K562 (cell line): ENCODE measurements at regions not wholly inside any gene's neighbourhood (a gene's known extent, or its start where the extent isn't known, plus 50 kb on each side); places are given as distances from the start of the nearest gene placed in this dataset.

Experiments
- ATAC-seq: fragments of 200-7000 bp; cut with Tn5 transposase; 3 replicates; pipeline ENCODE4 v1.9.1; 2020; ENCODE audit warnings: moderate library complexity
- BruUV-seq: library from RNA; stranded (reverse); fragments of 400-500 nt; replicated peaks from 2 replicates; lab custom pipeline; 2021; lab: Mats Ljungman, UMichigan
- CTCF ChIA-PET: fragments of 300-600 bp; formaldehyde crosslinking; extraction: SDS; loops from one replicate; lab custom pipeline; 2021; ENCODE audit warnings: low intra/inter-chr PET ratio; lab: Yijun Ruan, JAX
- POLR2A ChIA-PET: fragments of 300-600, 350-650 bp; sonication (Branson Sonifier 250); formaldehyde crosslinking; extraction: SDS; loops from one replicate; lab custom pipeline; 2021; ENCODE audit warnings: antibody characterized with exemption, inconsistent platforms; lab: Yijun Ruan, JAX
- DNase-seq, 4 experiments: peaks; one replicate each; pipeline versions ENCODE4 v3.0.0 to v3.0.0-alpha.2; 2011 to 2018; ENCODE audit warnings: low spot score in 3 of 4, mixed read lengths in 3 of 4; ENCODE audit errors: extremely low read depth in 1 of 4
- FAIRE-seq: peaks from 2 replicates; lab custom pipeline; 2011; peaks lifted over from hg19 to GRCh38; lab: Jason Lieb, UNC
- H2AFZ ChIP-seq: 2 replicates; pipeline ENCODE4 v1.6.0; 2011; ENCODE audit warnings: low read depth, low read length, control low read depth, inconsistent platforms
- H3K27ac ChIP-seq: fragments of 200-600 bp; 3 replicates; pipeline ENCODE4 v1.8.0; 2011; ENCODE audit warnings: low read depth, mild to moderate bottlenecking, control low read depth, inconsistent platforms, low read length, moderate library complexity, mixed read lengths; ENCODE audit errors: extremely low read depth
- H3K27me3 ChIP-seq, 2 experiments: fragments of 300-600 bp in 1 of 2; 2 replicates in 1 of 2; 3 replicates in 1 of 2; pipeline versions ENCODE4 v1.6.0 to v1.8.0; 2011; ENCODE audit warnings: inconsistent platforms in 2 of 2, low read length in 2 of 2, mild to moderate bottlenecking in 1 of 2, mixed read lengths in 1 of 2, moderate library complexity in 1 of 2; ENCODE audit not compliant: control insufficient read depth in 2 of 2, insufficient read depth in 2 of 2
- H3K36me3 ChIP-seq: fragments of 300-600 bp; 3 replicates; pipeline ENCODE4 v1.8.0; 2011; ENCODE audit warnings: mild to moderate bottlenecking, low read length, inconsistent platforms; ENCODE audit not compliant: control insufficient read depth, insufficient read depth
- H3K4me1 ChIP-seq, 2 experiments: fragments of 200-600 bp in 1 of 2; replicated peaks in 1 of 2; 2 replicates in 1 of 2; 3 replicates in 1 of 2; pipeline versions ENCODE4 v1.5.1 to v1.8.0; 2011; ENCODE audit warnings: inconsistent platforms in 2 of 2, low read length in 2 of 2, mild to moderate bottlenecking in 1 of 2, mixed read lengths in 1 of 2, moderate library complexity in 1 of 2; ENCODE audit not compliant: control insufficient read depth in 2 of 2, insufficient read depth in 2 of 2
- H3K4me2 ChIP-seq: 2 replicates; pipeline ENCODE4 v1.6.1; 2011; ENCODE audit warnings: low read length, control low read depth, inconsistent platforms, mixed read lengths; ENCODE audit not compliant: insufficient read depth
- H3K4me3 ChIP-seq: fragments of 200-600 bp; sonication (generic), shearing (Covaris generic); 2 replicates; pipeline ENCODE4 v1.5.1; 2016; ENCODE audit warnings: control low read depth, inconsistent platforms
- H3K79me2 ChIP-seq: fragments of 200-600 bp; 3 replicates; pipeline ENCODE4 v1.8.0; 2011; ENCODE audit warnings: low read length, inconsistent platforms; ENCODE audit not compliant: control insufficient read depth, insufficient read depth
- H3K9ac ChIP-seq, 2 experiments: 2 replicates each; pipeline versions ENCODE4 v1.6.0 to v1.6.1; 2011; ENCODE audit warnings: low read depth in 2 of 2, low read length in 2 of 2, control low read depth in 1 of 2, inconsistent platforms in 1 of 2, mild to moderate bottlenecking in 1 of 2, mixed read lengths in 1 of 2; ENCODE audit not compliant: insufficient read depth in 1 of 2
- H3K9me1 ChIP-seq: one replicate; pipeline ENCODE4 v1.6.0; 2011; ENCODE audit warnings: inconsistent platforms, mild to moderate bottlenecking, low read length, moderate library complexity; ENCODE audit not compliant: control insufficient read depth, insufficient read depth
- H3K9me3 ChIP-seq: replicated peaks from 2 replicates; pipeline ENCODE4 v1.5.1; 2011; ENCODE audit warnings: low read depth, low read length, inconsistent platforms; ENCODE audit not compliant: control insufficient read depth, insufficient read depth
- H4K20me1 ChIP-seq: replicated peaks from 2 replicates; pipeline ENCODE4 v1.6.1; 2011; ENCODE audit warnings: low read length, inconsistent platforms, mixed read lengths; ENCODE audit not compliant: control insufficient read depth, insufficient read depth
- ARHGAP35 ChIP-seq: fragments of 450-650 bp; IDR thresholded peaks from 2 replicates; pipeline ENCODE4 v1.6.1; 2018; ENCODE audit not compliant: partially characterized antibody
- ATF2 ChIP-seq: sonication (generic); formaldehyde crosslinking; IDR thresholded peaks from 2 replicates; pipeline ENCODE4 v1.8.1; 2022; ENCODE audit warnings: missing genetic modification reagents
- ELK1 ChIP-seq: sonication (generic); formaldehyde crosslinking; IDR thresholded peaks from 2 replicates; pipeline ENCODE4 v1.8.1; 2022; ENCODE audit warnings: missing genetic modification reagents
- FIP1L1 ChIP-seq: fragments of 200-400 bp; formaldehyde crosslinking; IDR thresholded peaks from 2 replicates; pipeline ENCODE4 v1.6.1; 2018; ENCODE audit warnings: mild to moderate bottlenecking, low read depth, low read length; ENCODE audit not compliant: poor library complexity, severe bottlenecking
- FOXK1 ChIP-seq: sonication (generic); formaldehyde crosslinking; IDR thresholded peaks from 2 replicates; pipeline ENCODE4 v1.8.0; 2022; ENCODE audit warnings: missing genetic modification reagents, mild to moderate bottlenecking, borderline replicate concordance
- ID3 ChIP-seq, 2 experiments: fragments of 250-450 bp in 1 of 2; fragments of 450-650 bp in 1 of 2; sonication (Bioruptor Pico) in 1 of 2; IDR thresholded peaks; 2 replicates each; pipeline versions ENCODE4 v1.6.1 to v1.8.0; 2016 to 2021; ENCODE audit warnings: mild to moderate bottlenecking in 2 of 2, moderate library complexity in 2 of 2, missing compliant biosample characterization in 1 of 2, missing genetic modification characterization in 1 of 2
- NKRF ChIP-seq: fragments of 450-650 bp; IDR thresholded peaks from 2 replicates; pipeline ENCODE4 v1.6.1; 2016; ENCODE audit warnings: borderline replicate concordance
- PCBP2 ChIP-seq: fragments of 200-400 bp; formaldehyde crosslinking; IDR thresholded peaks from 2 replicates; pipeline ENCODE4 v1.6.1; 2018; ENCODE audit warnings: low read length, low read depth, mild to moderate bottlenecking, moderate library complexity; ENCODE audit not compliant: poor library complexity, severe bottlenecking
- THRB ChIP-seq: fragments of 450-650 bp; formaldehyde crosslinking; conservative IDR thresholded peaks from 2 replicates; pipeline ENCODE4 v1.4.0; 2022; ENCODE audit warnings: mild to moderate bottlenecking, missing genetic modification characterization
- ZFP30 ChIP-seq: fragments of 250-450 bp; sonication (Bioruptor Pico); IDR thresholded peaks from 2 replicates; pipeline ENCODE4 v1.8.0; 2022; ENCODE audit warnings: moderate library complexity, mild to moderate bottlenecking, inconsistent platforms, borderline replicate concordance
- ZFP36 ChIP-seq: fragments of 150-350 bp; IDR thresholded peaks from 2 replicates; pipeline ENCODE4 v1.6.1; 2018; ENCODE audit warnings: low read length, low read depth; ENCODE audit not compliant: partially characterized antibody
- ZNF224 ChIP-seq: sonication (generic); formaldehyde crosslinking; IDR thresholded peaks from 2 replicates; pipeline ENCODE4 v1.8.0; 2022; ENCODE audit warnings: mild to moderate bottlenecking, missing genetic modification reagents
- ZNF436 ChIP-seq: fragments of 250-450, 450-650 bp; sonication (Bioruptor Pico); formaldehyde crosslinking; IDR thresholded peaks from 2 replicates; pipeline ENCODE4 v1.7.0; 2020; ENCODE audit warnings: mild to moderate bottlenecking
- WGBS: fragments of 100-300 bp; shearing (Covaris generic); methylation state at CpG from one replicate; pipeline ENCODE4 v1.1.6; 2016; ENCODE audit warnings: low coverage, mixed read lengths; ENCODE audit not compliant: insufficient coverage; ENCODE audit errors: missing lambda C conversion rate; 5-methylcytosine and 5-hydroxymethylcytosine counted together
- in situ Hi-C: fragments of 300-500 bp; cut with MboI; formaldehyde crosslinking; loops from 4 replicates; pipeline ENCODE4 v1.15.0; 2018; ENCODE audit warnings: inconsistent platforms, mixed read lengths
- intact Hi-C: fragments of 100-400 bp; cut with micrococcal nuclease; formaldehyde crosslinking; loops from 2 replicates; pipeline ENCODE4 v1.14.2; 2022

GRCh38 chr20:51961964-51962761 is 159.8 kb upstream of the SALL4 start:
- ChIA-PET CTCF (no interaction called here), POLR2A (no interaction called here)
- TF ChIP-seq ZNF224 (CRISPR knock-in tag): no peak
- TF ChIP-seq THRB (CRISPR knock-in tag): no peak
- TF ChIP-seq ZFP30 (CRISPR knock-in tag): no peak
- TF ChIP-seq ARHGAP35: no peak
- no peak for TF ChIP-seq FIP1L1
- no peak for TF ChIP-seq ID3 (CRISPR knock-in tag; IDR thresholded peaks at IDR 0.05)
- TF ChIP-seq ID3 (tag; IDR thresholded peaks at IDR 0.05): no peak
- no peak for TF ChIP-seq ZNF436 (CRISPR knock-in tag)
- TF ChIP-seq ATF2 (CRISPR knock-in tag): no peak
- TF ChIP-seq NKRF: no peak
- TF ChIP-seq ZFP36: no peak
- TF ChIP-seq PCBP2: no peak
- TF ChIP-seq ELK1 (CRISPR knock-in tag): no peak
- no peak for TF ChIP-seq FOXK1
- intact Hi-C loops: loop anchor here (10.0 kb wide), 1 partner anchor 317 kb away; no protein-coding TSS in a partner anchor
- Histone ChIP-seq H2AFZ (no peak overlapping the region), H3K9me3 (no peaks in the 10 kb centered on the region), H3K27ac (no peak overlapping the region), H3K27me3 (peaks cover 7 to 12% of the 10 kb centered on the region in 2 experiments; a peak in 4 of 5 replicates), H3K9ac (no peak overlapping the region), H3K79me2 (no peaks in the 10 kb centered on the region), H3K4me2 (no peak overlapping the region), H3K9me1 (no peaks in the 10 kb centered on the region), H3K36me3 (no peaks in the 10 kb centered on the region), H4K20me1 (no peaks in the 10 kb centered on the region; the same call in 1 of the 2 replicates), H3K4me1 (no peaks in the 10 kb centered on the region), H3K4me3 (no peak overlapping the region)
- no peak for ATAC-seq
- WGBS: 2% methylated on average over 11 of the region's 11 CpGs
- in situ Hi-C loops: no loop called here
- no peak for FAIRE-seq
- no peak for DNase-seq
- no TSS peak for BruUV-seq
